Mononuclear cell (primary cell): ENCODE measurements at regions not wholly inside any gene's neighbourhood (a gene's known extent, or its start where the extent isn't known, plus 50 kb on each side); places are given as distances from the start of the nearest gene placed in this dataset.
"Not testable (repeated sequence)": the region's sequence is repeated elsewhere in the genome, so short reads cannot be mapped to it uniquely, and the experiment has no call there.

Experiments used
- H3K27me3 ChIP-seq: 2 replicates; pipeline ENCODE4 v1.6.0; 2011; ENCODE audit warnings: low read length, control low read depth; ENCODE audit not compliant: insufficient read depth
- H3K4me1 ChIP-seq: 2 replicates; pipeline ENCODE4 v1.5.1; 2011; ENCODE audit warnings: mild to moderate bottlenecking, low read length, control low read depth; ENCODE audit not compliant: insufficient read depth
- H3K4me3 ChIP-seq: 2 replicates; pipeline ENCODE4 v1.5.1; 2011; ENCODE audit warnings: mild to moderate bottlenecking, low read length, moderate library complexity
- H3K9me3 ChIP-seq: 2 replicates; pipeline ENCODE4 v1.5.1; 2011; ENCODE audit warnings: low read depth, mild to moderate bottlenecking, control low read depth, low read length

DNA sequence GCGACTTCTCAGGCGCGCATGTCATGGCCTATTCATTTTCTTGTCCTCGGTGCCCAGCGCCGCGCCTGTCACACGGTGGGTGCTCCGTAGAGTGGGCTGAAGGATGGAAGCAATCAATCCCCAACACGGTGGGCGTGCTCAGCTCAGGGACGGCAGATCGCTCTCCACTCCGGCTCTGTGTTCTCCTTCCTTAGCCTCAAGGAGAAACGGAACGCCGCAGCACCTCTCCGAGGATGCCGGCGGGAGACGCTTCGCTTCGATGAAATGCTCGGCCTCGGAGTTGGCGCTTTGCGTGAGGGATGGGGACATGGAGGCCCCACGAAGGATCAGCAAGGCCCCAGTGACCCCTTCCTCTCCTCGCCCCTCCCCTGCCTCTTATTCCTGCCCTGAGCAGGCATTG is 199.5 kb downstream of the C9orf50 start:
- peaks cover 24% of the 10 kb centered on the region for H3K4me1 ChIP-seq
- H3K9me3 ChIP-seq: no peaks in the 10 kb centered on the region
- no peak overlapping the region for H3K4me3 ChIP-seq
- no peaks in the 10 kb centered on the region for H3K27me3 ChIP-seq

GRCh38 chr9:129420721-129421120 is 200.2 kb downstream of the C9orf50 start:
- no peaks in the 10 kb centered on the region for H3K27me3 ChIP-seq
- H3K9me3 ChIP-seq: no peaks in the 10 kb centered on the region
- H3K4me3 ChIP-seq: no peak overlapping the region
- H3K4me1 ChIP-seq: peaks cover 28% of the 10 kb centered on the region

DNA sequence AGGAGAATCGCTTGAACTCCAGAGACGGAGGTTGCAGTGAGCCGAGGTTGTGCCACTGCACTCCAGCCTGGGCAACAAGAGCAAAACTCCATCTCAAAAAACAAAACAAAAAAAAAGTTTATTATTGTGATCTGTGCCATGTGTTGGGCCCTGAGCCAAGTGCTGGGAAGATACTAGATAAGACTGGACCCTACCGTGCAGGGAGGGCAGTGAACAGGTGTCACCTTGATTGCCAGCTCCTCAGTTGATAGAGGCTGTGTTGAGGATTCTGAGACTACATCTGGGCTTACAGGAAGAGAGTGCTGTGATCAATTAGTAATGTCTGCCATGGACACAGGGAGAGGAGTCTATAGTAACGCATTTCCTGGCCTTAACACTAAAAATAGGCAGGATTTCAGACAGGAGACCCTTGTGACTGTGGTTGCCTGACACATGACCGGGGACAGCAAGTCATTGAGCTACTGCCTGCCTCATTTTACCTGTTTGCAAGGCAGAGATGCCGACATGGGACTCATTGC is 201.5 kb downstream of the C9orf50 start:
- no peaks in the 10 kb centered on the region for H3K9me3 ChIP-seq

GRCh38 chr9:129418451-129418850 is 202.4 kb downstream of the C9orf50 start:
- H3K9me3 ChIP-seq: no peaks in the 10 kb centered on the region
- peaks cover 45% of the 10 kb centered on the region for H3K4me1 ChIP-seq
- H3K27me3 ChIP-seq: no peaks in the 10 kb centered on the region
- H3K4me3 ChIP-seq: no peak overlapping the region

More for the DNA sequence above, 201.5 kb downstream of the C9orf50 start:
- Histone ChIP-seq H3K4me1 (peaks cover 38% of the 10 kb centered on the region), H3K27me3 (no peaks in the 10 kb centered on the region), H3K4me3 (no peak overlapping the region)

- Histone ChIP-seq H3K27me3 (no peaks in the 10 kb centered on the region), H3K9me3 (no peaks in the 10 kb centered on the region), H3K4me3 (no peak overlapping the region), H3K4me1 (peaks cover 43% of the 10 kb centered on the region)
Measured at GRCh38 chr9:129416821-129417539, 203.9 kb downstream of the C9orf50 start.

DNA sequence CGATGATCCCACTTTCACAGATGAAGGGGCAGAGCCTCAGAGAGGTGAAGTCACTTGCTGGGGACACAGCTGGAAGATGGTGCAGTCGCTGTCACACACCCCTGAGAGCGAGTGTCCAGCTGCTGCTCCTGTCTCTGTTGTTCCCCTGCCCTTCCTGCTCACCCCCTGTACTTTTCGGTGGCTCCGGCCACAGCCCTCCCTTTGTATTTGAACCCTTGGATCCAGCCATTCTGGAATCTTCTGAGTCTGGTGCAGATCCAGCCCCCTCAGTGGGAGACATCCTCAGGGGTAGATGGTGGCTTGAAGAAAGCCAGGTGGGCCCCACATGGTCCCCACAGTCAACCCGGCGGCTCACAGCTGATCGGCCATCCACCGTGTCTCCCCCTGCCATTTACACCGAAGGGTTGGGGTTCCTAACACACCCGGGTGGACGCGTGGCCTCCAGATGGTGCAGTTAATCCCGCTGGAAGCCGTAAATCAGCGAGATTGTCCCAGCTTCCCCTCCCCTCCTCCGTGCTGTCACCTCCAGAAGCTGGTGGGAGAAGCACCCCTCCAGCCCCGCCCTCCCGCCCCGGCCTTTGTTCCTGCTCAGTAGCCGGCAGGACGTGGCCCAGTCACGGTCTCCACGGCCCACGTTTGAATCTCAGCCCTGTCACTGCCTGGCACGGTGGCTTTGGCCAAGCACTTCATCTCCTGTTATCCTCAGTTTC is 204.8 kb downstream of the C9orf50 start:
- no peaks in the 10 kb centered on the region for H3K9me3 ChIP-seq
- no peaks in the 10 kb centered on the region for H3K27me3 ChIP-seq
- peaks cover 43% of the 10 kb centered on the region for H3K4me1 ChIP-seq
- H3K4me3 ChIP-seq: no peak overlapping the region

DNA sequence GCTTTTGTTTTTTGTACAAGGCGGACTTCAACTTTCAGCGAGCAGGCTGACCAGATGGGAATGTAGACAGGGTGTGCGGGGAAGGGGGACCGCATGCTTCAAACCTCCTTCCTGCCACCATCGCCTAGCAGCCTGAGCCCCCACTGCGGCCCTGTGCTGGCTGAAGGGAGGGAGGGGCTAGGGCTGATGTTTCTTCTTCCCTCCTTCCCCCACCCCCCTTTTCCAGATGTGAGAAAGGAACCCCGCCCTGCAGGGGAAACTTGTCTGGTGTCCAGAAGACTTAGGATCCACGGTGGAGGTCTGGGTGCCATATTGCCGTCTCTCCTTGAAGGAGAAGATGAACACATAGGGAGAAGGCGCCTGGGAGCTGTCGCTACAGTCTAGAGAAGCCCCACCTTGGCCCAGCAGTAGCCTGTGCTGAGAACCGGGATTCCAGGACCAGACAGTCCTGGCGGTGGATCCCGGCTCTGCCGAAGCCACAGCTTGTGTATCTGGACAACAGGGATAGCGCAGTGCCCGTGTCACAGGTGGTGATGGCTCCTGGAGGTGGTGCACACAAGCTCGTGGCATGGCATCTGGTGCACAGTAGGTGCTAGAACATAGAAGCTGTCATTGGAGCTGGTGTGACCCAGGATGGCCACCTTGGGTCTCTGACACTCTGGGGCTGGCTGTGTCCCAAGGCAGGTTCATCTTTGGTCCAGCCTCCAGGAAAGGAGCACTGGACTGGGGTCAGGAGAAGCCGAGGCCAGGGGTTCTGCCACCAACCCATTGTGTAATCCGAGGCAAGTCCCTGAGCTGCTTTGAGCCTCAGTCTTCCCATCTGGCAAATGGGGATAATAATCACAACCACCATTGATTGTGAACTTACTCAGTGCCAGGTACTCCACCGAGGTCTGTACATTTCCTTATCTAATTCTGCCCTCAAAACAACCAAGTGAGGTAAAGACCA is 205.6 kb downstream of the C9orf50 start:
- Histone ChIP-seq H3K4me1 (peaks cover 43% of the 10 kb centered on the region), H3K27me3 (no peaks in the 10 kb centered on the region), H3K9me3 (no peaks in the 10 kb centered on the region), H3K4me3 (no peak overlapping the region)

- H3K9me3 ChIP-seq: no peaks in the 10 kb centered on the region
- no peaks in the 10 kb centered on the region for H3K27me3 ChIP-seq
- H3K4me3 ChIP-seq: peak overlapping the region; percentile 47
- H3K4me1 ChIP-seq: peaks cover 43% of the 10 kb centered on the region
Measured at GRCh38 chr9:129414377-129414992, 206.4 kb downstream of the C9orf50 start.

- Histone ChIP-seq H3K4me3 (peak overlapping the region; percentile 47), H3K4me1 (peaks cover 43% of the 10 kb centered on the region), H3K9me3 (no peaks in the 10 kb centered on the region), H3K27me3 (no peaks in the 10 kb centered on the region)
Measured at GRCh38 chr9:129413537-129414376, 207.1 kb downstream of the C9orf50 start.

DNA sequence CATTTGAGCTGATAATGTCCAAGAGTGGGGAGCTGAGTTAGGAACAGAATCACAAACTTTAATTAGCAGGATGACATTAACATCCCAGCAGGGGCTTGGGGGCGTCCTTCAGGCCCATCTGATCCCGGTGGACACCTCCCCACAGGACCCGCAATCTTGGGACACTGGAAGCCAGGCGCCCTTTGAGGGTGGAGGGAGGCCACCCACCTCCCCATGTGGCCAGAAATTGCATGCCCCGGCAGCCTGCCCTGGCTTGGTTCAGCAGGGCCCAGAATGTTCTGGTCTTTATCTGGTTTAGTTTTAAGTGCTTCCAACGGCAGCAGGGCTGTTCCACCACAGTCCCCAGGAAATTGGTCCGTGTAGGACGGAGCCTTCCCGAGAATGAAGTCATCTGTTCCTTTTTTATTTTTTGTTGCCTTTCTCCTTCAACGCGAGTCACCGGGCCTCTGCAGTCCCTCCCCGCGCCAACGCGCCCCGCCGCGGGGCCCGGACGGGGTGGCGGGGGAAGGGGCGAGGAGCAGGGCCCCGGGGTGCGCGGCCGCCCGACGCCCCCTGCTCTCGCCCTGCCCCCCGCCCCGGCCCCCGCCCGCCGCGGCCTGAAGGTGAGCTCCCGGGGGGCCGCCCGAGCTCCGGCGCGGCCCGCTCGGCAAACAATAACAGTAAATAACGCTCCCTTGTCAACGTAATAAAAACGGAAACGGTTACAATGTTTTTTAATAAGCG is 207.9 kb downstream of the C9orf50 start:
- H3K27me3 ChIP-seq: no peaks in the 10 kb centered on the region
- H3K9me3 ChIP-seq: no peaks in the 10 kb centered on the region
- H3K4me1 ChIP-seq: peaks cover 43% of the 10 kb centered on the region
- peak overlapping the region; percentile 24 for H3K4me3 ChIP-seq

DNA sequence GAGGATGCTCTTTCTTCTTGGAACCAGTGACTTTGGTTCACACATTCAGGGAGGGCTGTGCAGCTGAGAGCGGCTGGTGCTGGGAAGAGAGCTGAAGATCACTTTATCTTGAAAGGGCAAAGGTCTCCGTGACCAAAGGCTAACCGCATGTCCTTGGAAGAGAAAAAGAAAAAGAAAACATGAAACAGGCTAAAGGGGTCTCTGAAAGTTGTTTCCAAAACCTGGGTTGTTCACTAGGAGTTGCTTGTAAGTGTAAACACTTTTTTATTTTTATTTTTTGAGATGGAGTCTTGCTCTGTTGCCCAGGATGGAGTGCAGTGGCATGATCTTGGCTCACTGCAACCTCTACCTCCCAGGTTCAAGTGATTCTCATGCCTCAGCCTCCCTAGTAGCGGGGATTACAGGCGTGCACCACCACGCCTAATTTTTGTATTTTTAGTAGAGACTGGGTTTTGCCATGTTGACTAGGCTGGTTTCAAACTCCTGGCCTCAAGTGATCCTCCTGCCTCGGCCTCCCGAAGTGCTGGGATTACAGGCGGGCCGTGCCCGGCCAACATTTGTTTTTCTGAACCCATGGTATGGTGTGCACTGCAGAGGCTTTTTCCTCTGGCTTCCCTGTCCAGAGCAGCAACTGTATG is 208.6 kb downstream of the C9orf50 start:
- not testable (repeated sequence) for H3K27me3 ChIP-seq, H3K9me3 ChIP-seq, H3K4me3 ChIP-seq
- peaks cover 41% of the 10 kb centered on the region for H3K4me1 ChIP-seq

GRCh38 chr9:129411501-129412175 is 209.3 kb downstream of the C9orf50 start:
- Histone ChIP-seq H3K4me1 (peaks cover 38% of the 10 kb centered on the region), H3K4me3 (no peak overlapping the region), H3K9me3 (no peaks in the 10 kb centered on the region), H3K27me3 (no peaks in the 10 kb centered on the region)
